HUES64 (cell line): ENCODE measurements at regions not wholly inside any gene's neighbourhood (a gene's known extent, or its start where the extent isn't known, plus 50 kb on each side); places are given as distances from the start of the nearest gene placed in this dataset.

Experiments used
- H3K27ac ChIP-seq: 2 replicates; pipeline ENCODE4 v1.7.0; 2013; ENCODE audit warnings: low read depth, low read length, inconsistent platforms
- H3K27me3 ChIP-seq: 2 replicates; pipeline ENCODE4 v1.6.1; 2013; ENCODE audit warnings: mild to moderate bottlenecking, low read length; ENCODE audit not compliant: insufficient read depth
- H3K36me3 ChIP-seq: 2 replicates; pipeline ENCODE4 v1.6.1; 2013; ENCODE audit warnings: mild to moderate bottlenecking, low read length; ENCODE audit not compliant: insufficient read depth
- H3K4me1 ChIP-seq: 2 replicates; pipeline ENCODE4 v1.6.1; 2013; ENCODE audit warnings: mild to moderate bottlenecking, low read length, moderate library complexity; ENCODE audit not compliant: insufficient read depth
- H3K4me3 ChIP-seq: 2 replicates; pipeline ENCODE4 v1.5.1; 2013; ENCODE audit warnings: mild to moderate bottlenecking, low read length, moderate library complexity
- H3K9ac ChIP-seq: 2 replicates; pipeline ENCODE4 v1.6.1; 2013; ENCODE audit warnings: mild to moderate bottlenecking, low read depth, low read length
- H3K9me3 ChIP-seq: 2 replicates; pipeline ENCODE4 v1.6.1; 2013; ENCODE audit warnings: low read depth, low read length; ENCODE audit not compliant: insufficient read depth
- WGBS: fragments of 150-250, 120-280 bp; methylation state at CpG from one replicate; pipeline ENCODE4 v1.1.7; 2013; ENCODE audit warnings: missing lambda C conversion rate; 5-methylcytosine and 5-hydroxymethylcytosine counted together

DNA sequence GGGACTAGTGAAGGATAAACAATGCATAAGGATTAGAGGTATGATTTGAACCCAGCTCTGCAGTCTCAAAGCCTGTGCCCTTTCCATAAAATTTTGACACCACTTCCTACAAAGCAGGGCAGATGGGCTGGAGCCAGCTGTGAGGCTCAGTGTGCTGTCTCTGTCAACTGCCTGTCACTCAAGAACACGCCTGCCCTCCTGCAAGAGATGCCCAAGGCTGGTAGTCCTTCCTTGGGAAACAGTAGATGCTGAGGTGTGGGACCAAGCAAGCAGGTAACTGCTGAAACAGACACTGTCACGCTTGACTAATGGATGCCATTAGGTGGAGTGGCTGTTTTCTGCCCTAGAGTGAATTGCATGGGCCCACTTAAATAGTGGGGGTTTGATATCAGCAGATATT lies 402.0 kb downstream of the PTPRU start:
- no peaks in the 10 kb centered on the region for H3K27me3 ChIP-seq
- H3K4me3 ChIP-seq = no peak overlapping the region
- no peaks in the 10 kb centered on the region for H3K9me3 ChIP-seq
- H3K4me1 ChIP-seq = no peaks in the 10 kb centered on the region
- no peak overlapping the region for H3K27ac ChIP-seq
- no peak overlapping the region for H3K9ac ChIP-seq
- no peaks in the 10 kb centered on the region for H3K36me3 ChIP-seq
- WGBS = 85% methylated on average over 2 of the region's 2 CpGs

DNA sequence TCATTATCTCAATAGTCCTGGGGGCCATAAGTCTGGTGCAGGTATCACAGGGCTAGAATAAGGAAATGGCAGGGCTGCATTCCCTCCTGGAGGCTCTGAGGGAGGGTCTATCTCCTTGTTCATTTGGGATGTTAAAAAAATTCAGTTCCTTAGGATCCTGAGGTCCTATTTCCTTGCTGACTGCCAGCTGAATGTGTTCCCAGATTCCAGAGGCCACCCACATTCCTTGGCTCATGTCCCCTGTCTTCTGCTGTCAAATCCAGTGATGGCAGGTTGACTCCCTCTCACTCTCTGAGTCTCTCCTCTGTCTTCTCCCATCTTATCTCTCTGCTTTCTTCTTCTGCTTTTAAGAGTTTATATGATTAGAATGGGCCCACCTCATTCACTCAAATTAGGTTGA lies 400.6 kb downstream of the PTPRU start:
- Histone ChIP-seq H3K27me3 (no peaks in the 10 kb centered on the region), H3K4me1 (no peaks in the 10 kb centered on the region), H3K36me3 (no peaks in the 10 kb centered on the region), H3K9me3 (no peaks in the 10 kb centered on the region), H3K4me3 (no peak overlapping the region), H3K27ac (no peak overlapping the region), H3K9ac (no peak overlapping the region)

DNA sequence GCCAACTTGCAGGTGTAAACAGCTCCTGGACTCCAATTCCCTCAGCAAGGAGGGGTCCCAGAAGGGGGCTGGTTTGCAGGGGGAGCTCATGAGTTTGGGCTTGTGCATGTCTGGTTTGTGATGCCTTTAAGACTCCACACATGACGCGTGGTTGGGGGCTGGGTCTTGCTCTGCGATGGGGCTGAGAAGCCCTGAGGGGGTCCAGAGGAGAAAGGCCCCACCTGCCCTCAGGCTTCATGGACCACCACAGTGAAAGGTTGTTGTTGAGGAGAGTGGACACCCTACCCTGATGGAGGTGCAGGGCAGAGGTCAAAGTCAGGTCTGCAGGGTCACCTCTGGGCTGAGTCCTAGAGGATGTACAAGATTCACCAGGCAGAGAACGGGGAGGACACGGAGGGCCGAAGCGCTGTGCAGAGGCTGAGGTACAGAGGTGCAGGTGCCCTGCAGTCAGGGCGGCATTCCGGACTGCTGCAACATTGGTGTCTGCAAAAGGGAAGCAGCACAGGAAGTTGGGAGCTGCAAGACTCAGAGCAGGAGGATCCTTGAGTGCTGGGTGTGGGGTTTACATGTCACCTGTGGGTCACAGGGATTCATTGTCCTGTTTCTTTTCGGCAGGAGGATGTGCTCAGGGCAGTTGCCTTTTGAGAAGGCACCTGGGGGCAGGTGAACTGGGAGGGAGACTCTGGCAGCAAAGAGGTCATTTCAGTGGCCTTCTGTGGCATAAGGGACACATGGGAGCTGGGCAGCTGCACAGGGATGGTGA lies 399.4 kb downstream of the PTPRU start:
- WGBS = 93% methylated on average over 10 of the region's 10 CpGs
- Histone ChIP-seq H3K9me3 (no peaks in the 10 kb centered on the region), H3K4me1 (no peaks in the 10 kb centered on the region), H3K36me3 (no peaks in the 10 kb centered on the region), H3K27me3 (no peaks in the 10 kb centered on the region), H3K27ac (no peak overlapping the region), H3K9ac (no peak overlapping the region), H3K4me3 (no peak overlapping the region)

DNA sequence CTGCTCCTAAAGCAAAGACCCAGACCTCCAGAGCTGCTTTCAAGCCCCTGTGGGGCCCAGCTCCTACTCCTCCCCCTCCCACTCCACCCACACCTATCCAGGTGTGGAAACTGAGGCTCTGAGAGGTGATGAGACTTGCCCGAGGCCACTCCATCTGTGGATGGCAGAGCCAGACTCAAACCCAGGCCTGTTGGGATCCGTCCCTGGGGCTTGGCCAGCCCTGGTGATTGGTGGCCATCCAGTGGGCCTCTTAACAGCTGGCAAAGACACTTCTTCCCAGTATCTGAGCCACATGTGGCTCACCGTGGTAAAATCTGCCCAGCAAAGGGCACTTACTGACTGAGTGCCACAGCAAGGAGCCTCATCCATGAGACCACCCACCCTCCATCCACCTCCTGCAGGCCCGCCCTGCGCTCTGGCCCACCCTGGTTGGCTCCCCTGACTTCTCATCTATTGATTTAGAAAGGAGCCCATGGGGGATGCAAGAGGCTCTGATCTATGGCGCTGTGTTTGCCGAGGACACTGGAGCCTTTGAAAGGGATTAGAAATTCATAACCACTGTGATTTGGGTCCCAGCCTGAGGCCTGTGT lies 398.5 kb downstream of the PTPRU start:
- WGBS = 92% methylated on average over 7 of the region's 7 CpGs
- no peak overlapping the region for H3K4me3 ChIP-seq
- no peaks in the 10 kb centered on the region for H3K36me3 ChIP-seq
- H3K27me3 ChIP-seq = no peaks in the 10 kb centered on the region
- H3K4me1 ChIP-seq = no peaks in the 10 kb centered on the region
- no peak overlapping the region for H3K9ac ChIP-seq
- H3K27ac ChIP-seq = no peak overlapping the region
- H3K9me3 ChIP-seq = no peaks in the 10 kb centered on the region

DNA sequence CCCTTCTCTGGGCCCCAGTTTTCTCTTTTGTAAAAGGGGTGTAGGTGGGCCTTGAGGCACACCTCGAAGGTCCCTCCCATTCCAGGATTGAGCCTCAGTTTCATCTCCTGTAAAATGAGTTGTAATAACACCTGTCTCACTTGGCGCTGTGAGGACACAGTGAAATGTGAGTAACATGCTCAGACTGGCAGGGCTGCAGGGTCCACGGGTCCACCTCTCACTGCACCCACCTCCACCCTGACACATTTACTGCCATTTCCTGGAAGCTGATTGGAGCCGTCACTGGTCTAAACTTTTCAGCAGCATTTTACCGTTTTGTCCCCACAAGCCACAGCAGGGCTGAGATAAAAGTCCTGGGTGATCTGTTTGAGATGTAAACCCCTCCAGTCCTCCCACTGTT lies 398.0 kb downstream of the PTPRU start:
- Histone ChIP-seq H3K4me3 (no peak overlapping the region), H3K27ac (no peak overlapping the region), H3K9ac (no peak overlapping the region), H3K4me1 (no peaks in the 10 kb centered on the region), H3K36me3 (no peaks in the 10 kb centered on the region), H3K9me3 (no peaks in the 10 kb centered on the region), H3K27me3 (no peaks in the 10 kb centered on the region)
- 90% methylated on average over 5 of the region's 5 CpGs for WGBS

- H3K9ac ChIP-seq = no peak overlapping the region
- no peak overlapping the region for H3K4me3 ChIP-seq
- H3K9me3 ChIP-seq = no peaks in the 10 kb centered on the region
- no peaks in the 10 kb centered on the region for H3K36me3 ChIP-seq
- WGBS = 81% methylated on average over 4 of the region's 4 CpGs
- no peaks in the 10 kb centered on the region for H3K27me3 ChIP-seq
- no peak overlapping the region for H3K27ac ChIP-seq
- H3K4me1 ChIP-seq = no peaks in the 10 kb centered on the region
Observed at GRCh38 chr1:29633771-29634170, 397.4 kb downstream of the PTPRU start.

DNA sequence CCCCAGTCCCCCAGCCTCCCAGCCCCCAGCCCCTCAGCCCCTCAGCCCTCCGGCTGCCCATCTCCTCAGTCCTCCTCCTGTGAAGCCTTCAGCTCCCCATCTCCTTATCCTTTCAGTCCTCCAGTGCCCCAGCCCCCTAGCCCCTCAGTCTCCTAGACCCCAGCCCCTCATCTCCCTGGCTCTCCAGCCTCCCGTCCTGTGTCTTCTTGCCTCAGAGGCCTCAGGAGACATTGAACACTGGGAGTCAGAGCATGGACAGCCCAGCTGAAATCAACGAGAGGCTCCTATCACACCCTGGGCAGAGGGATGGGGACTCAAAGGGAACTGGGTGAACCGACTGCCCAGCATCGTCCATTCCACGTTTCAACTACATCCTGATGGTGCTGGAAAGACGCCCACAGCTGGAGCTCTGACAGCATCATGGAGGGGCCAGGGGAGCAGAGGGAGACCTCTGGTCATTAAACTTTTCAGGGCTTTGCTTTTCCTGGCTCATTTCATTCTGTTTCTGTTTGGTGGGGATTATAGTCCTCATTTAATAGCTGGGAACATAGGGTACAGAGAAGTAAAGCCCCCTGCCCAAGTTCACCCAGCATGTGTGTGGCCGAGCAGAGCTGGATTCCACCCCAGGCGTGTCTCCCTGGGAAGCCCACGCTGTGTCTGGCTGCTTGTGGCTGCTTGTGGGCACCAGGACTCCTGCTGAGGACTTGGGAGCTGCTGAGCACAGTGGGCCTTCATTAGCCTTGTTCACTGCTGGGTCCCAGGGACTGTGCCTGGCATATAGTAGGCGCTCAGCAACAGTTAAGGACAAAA lies 396.7 kb downstream of the PTPRU start:
- WGBS = 94% methylated on average over 11 of the region's 11 CpGs
- Histone ChIP-seq H3K4me3 (no peak overlapping the region), H3K27ac (no peak overlapping the region), H3K9ac (no peak overlapping the region), H3K9me3 (no peaks in the 10 kb centered on the region), H3K27me3 (no peaks in the 10 kb centered on the region), H3K4me1 (no peaks in the 10 kb centered on the region), H3K36me3 (no peaks in the 10 kb centered on the region)

DNA sequence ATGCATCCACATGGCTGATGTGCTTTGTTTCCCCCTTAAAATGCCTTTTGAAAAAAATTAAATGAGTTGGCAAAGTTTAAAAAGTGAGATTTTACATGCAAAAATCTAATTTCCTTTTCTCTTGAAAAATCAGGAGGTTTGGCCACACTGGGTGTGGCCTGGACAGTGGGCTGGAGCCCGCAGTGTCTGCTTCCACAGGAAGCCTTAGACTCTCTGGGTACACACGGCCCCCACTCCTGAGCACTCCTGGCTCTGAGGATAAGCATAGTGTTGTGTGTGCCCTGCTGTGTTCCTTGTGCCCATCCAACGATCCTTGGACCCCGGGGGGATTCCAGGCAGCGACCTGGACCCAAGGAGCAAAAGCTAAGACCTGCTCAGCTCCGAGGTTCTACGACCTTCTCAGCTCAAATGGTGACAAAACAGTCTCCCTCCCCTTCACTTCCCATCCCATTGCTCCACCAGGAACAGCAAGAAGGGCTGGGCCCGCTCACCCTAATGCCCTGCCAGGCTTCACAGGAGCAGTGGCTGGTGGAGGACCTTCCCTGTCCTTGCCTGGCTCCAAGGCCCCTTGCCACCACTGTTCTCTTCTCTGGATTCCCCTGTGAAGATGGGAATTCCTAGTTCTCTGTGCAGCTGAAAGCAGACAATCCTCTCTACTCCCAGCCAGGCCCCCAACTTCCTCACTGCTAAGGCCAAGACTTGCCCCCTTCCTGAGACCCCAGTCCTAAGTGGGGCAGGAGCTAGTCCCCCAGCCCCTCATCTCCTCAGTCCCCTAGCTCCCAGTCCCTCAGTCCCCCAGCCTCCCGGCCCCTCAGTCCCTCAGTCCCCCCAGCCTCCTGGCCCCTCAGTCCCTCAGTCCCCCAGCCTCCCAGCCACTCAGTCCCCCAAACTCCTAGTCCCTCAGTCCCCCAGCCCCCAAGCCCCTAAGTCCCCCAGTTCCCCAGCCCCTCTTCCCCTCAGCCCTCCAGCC lies 395.8 kb downstream of the PTPRU start:
- Histone ChIP-seq H3K9ac (no peak overlapping the region), H3K36me3 (no peaks in the 10 kb centered on the region), H3K9me3 (no peaks in the 10 kb centered on the region), H3K27ac (no peak overlapping the region), H3K27me3 (no peaks in the 10 kb centered on the region), H3K4me1 (no peaks in the 10 kb centered on the region), H3K4me3 (no peak overlapping the region)
- 90% methylated on average over 9 of the region's 9 CpGs for WGBS

GRCh38 chr1:29631361-29631760 lies 395.0 kb downstream of the PTPRU start:
- 91% methylated on average over 4 of the region's 5 CpGs for WGBS
- Histone ChIP-seq H3K9me3 (no peaks in the 10 kb centered on the region), H3K9ac (no peak overlapping the region), H3K27me3 (no peaks in the 10 kb centered on the region), H3K36me3 (no peaks in the 10 kb centered on the region), H3K4me1 (no peaks in the 10 kb centered on the region), H3K4me3 (no peak overlapping the region), H3K27ac (no peak overlapping the region)

DNA sequence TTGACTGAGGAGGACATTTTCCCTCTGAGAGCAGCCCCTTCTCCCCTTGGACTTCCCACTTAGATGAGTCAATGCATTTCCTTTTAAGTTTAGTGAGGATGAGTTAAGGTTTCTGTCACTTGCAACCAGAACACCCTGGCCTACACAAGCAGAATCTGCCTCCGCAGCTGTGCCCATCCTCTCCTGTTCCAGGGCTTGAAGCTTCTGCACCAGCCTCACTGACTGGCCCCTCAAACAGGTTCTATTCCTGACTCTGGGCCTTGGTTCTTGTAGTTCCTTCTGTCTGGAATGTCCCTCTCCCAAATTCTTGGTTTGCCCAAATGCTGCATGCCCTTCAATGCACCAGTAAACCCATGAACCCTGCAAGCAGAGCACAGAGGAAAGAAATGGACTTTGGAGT lies 394.4 kb downstream of the PTPRU start:
- 93% methylated on average over 1 of the region's 1 CpG for WGBS
- H3K9me3 ChIP-seq = no peaks in the 10 kb centered on the region
- H3K9ac ChIP-seq = no peak overlapping the region

More for the DNA sequence above, 394.4 kb downstream of the PTPRU start:
- Histone ChIP-seq H3K4me3 (no peak overlapping the region), H3K27me3 (no peaks in the 10 kb centered on the region), H3K4me1 (no peaks in the 10 kb centered on the region), H3K27ac (no peak overlapping the region), H3K36me3 (no peaks in the 10 kb centered on the region)
